Stimulated activated CD8-positive, alpha-beta memory T cell treated with anti-CD3 and anti-CD28 coated beads, Interleukin-12 subunit alpha, Interleukin-12 subunit beta, amount 100 ng/mL, for 24 hours (primary cell): ENCODE measurements at regions not wholly inside any gene's neighbourhood (a gene's known extent, or its start where the extent isn't known, plus 50 kb on each side); places are given as distances from the start of the nearest gene placed in this dataset.

Source experiments
- DNase-seq: peaks from one replicate; pipeline ENCODE4 v3.0.0-alpha.2; 2020; ENCODE audit errors: extremely low read depth

GRCh38 chr22:49510718-49511117 is 317.0 kb downstream of the BRD1 start:
- DNase-seq: no peak

GRCh38 chr22:49509016-49509415 is 318.7 kb downstream of the BRD1 start:
- no peak for DNase-seq

- DNase-seq: no peak
These were observed 319.1 kb downstream of the BRD1 start for GRCh38 chr22:49508561-49508960.

- no peak for DNase-seq
These were observed 319.9 kb downstream of the BRD1 start for GRCh38 chr22:49507607-49508292.

- DNase-seq: no peak
These were observed 321.7 kb downstream of the BRD1 start for GRCh38 chr22:49506010-49506400.

- no peak for DNase-seq
These were observed 322.2 kb downstream of the BRD1 start for GRCh38 chr22:49505337-49506009.

- DNase-seq: no peak
These were observed 323.7 kb downstream of the BRD1 start for GRCh38 chr22:49503896-49504521.

- DNase-seq: no peak
These were observed 324.4 kb downstream of the BRD1 start for GRCh38 chr22:49503321-49503720.

GRCh38 chr22:49502126-49502826 is 325.4 kb downstream of the BRD1 start:
- no peak for DNase-seq

- DNase-seq: no peak
These were observed 326.7 kb downstream of the BRD1 start for GRCh38 chr22:49500942-49501395.

GRCh38 chr22:49500076-49500460 is 327.6 kb downstream of the BRD1 start:
- DNase-seq: no peak

GRCh38 chr22:49499433-49500075 is 328.1 kb downstream of the BRD1 start:
- DNase-seq: no peak

GRCh38 chr22:49497266-49497665 is 330.4 kb downstream of the BRD1 start:
- no peak for DNase-seq

- DNase-seq: no peak
These were observed 333.1 kb downstream of the BRD1 start for GRCh38 chr22:49494555-49494954.

GRCh38 chr22:49492741-49493251 is 334.9 kb downstream of the BRD1 start:
- DNase-seq: no peak

GRCh38 chr22:49492308-49492707 is 335.4 kb downstream of the BRD1 start:
- no peak for DNase-seq

- DNase-seq: no peak
These were observed 335.9 kb downstream of the BRD1 start for GRCh38 chr22:49491726-49492125.

GRCh38 chr22:49491221-49491635 is 336.4 kb downstream of the BRD1 start:
- no peak for DNase-seq

- no peak for DNase-seq
These were observed 337.0 kb downstream of the BRD1 start for GRCh38 chr22:49490692-49491091.

- no peak for DNase-seq
These were observed 337.9 kb downstream of the BRD1 start for GRCh38 chr22:49489821-49490220.

GRCh38 chr22:49488943-49489342 is 338.7 kb downstream of the BRD1 start:
- no peak for DNase-seq

- DNase-seq: no peak
These were observed 339.7 kb downstream of the BRD1 start for GRCh38 chr22:49487950-49488349.
